ENCODE measurements at regions not wholly inside any gene's neighbourhood (a gene's known extent, or its start where the extent isn't known, plus 50 kb on each side); places are given as distances from the start of the nearest gene placed in this dataset.

GRCh38 chrY:8488955-8489354, 848.3 kb upstream of the TSPY4 start:
- TF ChIP-seq, protein P1, sequence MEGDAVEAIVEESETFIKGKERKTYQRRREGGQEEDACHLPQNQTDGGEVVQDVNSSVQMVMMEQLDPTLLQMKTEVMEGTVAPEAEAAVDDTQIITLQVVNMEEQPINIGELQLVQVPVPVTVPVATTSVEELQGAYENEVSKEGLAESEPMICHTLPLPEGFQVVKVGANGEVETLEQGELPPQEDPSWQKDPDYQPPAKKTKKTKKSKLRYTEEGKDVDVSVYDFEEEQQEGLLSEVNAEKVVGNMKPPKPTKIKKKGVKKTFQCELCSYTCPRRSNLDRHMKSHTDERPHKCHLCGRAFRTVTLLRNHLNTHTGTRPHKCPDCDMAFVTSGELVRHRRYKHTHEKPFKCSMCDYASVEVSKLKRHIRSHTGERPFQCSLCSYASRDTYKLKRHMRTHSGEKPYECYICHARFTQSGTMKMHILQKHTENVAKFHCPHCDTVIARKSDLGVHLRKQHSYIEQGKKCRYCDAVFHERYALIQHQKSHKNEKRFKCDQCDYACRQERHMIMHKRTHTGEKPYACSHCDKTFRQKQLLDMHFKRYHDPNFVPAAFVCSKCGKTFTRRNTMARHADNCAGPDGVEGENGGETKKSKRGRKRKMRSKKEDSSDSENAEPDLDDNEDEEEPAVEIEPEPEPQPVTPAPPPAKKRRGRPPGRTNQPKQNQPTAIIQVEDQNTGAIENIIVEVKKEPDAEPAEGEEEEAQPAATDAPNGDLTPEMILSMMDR (IDR thresholded peaks at IDR 0.05) = no peak
- no peak for TF ChIP-seq POLR2A (IDR thresholded peaks at IDR 0.05)
- TF ChIP-seq EP300 (IDR thresholded peaks at IDR 0.05) = no peak

All from tibial nerve (tissue), 4 donors.